HCT116 (cell line): ENCODE measurements at regions not wholly inside any gene's neighbourhood (a gene's known extent, or its start where the extent isn't known, plus 50 kb on each side); places are given as distances from the start of the nearest gene placed in this dataset.

Experiments used
- ATAC-seq: fragments of 200-7000 bp; cut with Tn5 transposase; 2 replicates; pipeline ENCODE4 v1.9.1; 2020; ENCODE audit warnings: mild to moderate bottlenecking, moderate library complexity
- BruUV-seq: library from RNA; stranded (reverse); fragments of 400-500 nt; replicated peaks from 2 replicates; lab custom pipeline; 2021; lab: Mats Ljungman, UMichigan
- CTCF ChIA-PET: fragments of 300-600 bp; sonication (Branson Sonifier 250); formaldehyde crosslinking; loops from one replicate; lab custom pipeline; 2021; ENCODE audit warnings: antibody characterized with exemption; lab: Charles Lee
- POLR2A ChIA-PET: fragments of 300-600, 350-600 bp; sonication (Branson Sonifier 250); formaldehyde crosslinking; loops from one replicate; lab custom pipeline; 2021; ENCODE audit warnings: antibody characterized with exemption; lab: Charles Lee
- RAD21 ChIA-PET, 2 experiments: fragments of 300-600 bp; sonication (Branson Sonifier 250); formaldehyde crosslinking; loops; one replicate each; lab custom pipeline; 2023; ENCODE audit warnings: low total read pairs in 2 of 2; ENCODE audit not compliant: uncharacterized antibody in 2 of 2, unreplicated experiment in 2 of 2, low non-redundant PET in 1 of 2; lab: Charles Lee
- DNase-seq: peaks from one replicate; pipeline ENCODE4 v3.0.0-alpha.2; 2010; ENCODE audit warnings: low read depth, low spot score
- H2AFZ ChIP-seq: fragments of 200-600 bp; shearing (Covaris generic), sonication (generic); 2 replicates; pipeline ENCODE4 v1.6.1; 2017; ENCODE audit warnings: low read depth, mixed run types, mixed read lengths, antibody characterized with exemption, low read length; ENCODE audit not compliant: poor library complexity, severe bottlenecking
- H3K27ac ChIP-seq: 2 replicates; pipeline ENCODE4 v1.5.1; 2012; ENCODE audit warnings: low read depth, low read length
- H3K27me3 ChIP-seq: fragments of 200-600 bp; sonication (generic); 2 replicates; pipeline ENCODE4 v1.6.1; 2016; ENCODE audit warnings: mixed run types, low read length, mixed read lengths; ENCODE audit not compliant: insufficient read depth
- H3K36me3 ChIP-seq, 2 experiments: fragments of 200-500 bp in 1 of 2; fragments of 200-600 bp in 1 of 2; sonication (Bioruptor generic) in 1 of 2; sonication (generic) in 1 of 2; 2 replicates each; pipeline versions ENCODE4 v1.5.1 to v1.6.1; 2014 to 2016; ENCODE audit warnings: low read length in 2 of 2, inconsistent platforms in 1 of 2, mixed read lengths in 1 of 2, mixed run types in 1 of 2; ENCODE audit not compliant: insufficient read depth in 2 of 2, control insufficient read depth in 1 of 2
- H3K4me1 ChIP-seq, 2 experiments: fragments of 200-600 bp in 1 of 2; sonication (generic) in 1 of 2; 2 replicates each; pipeline versions ENCODE4 v1.5.1 to v1.6.1; 2012 to 2017; ENCODE audit warnings: low read length in 2 of 2, inconsistent platforms in 1 of 2, mild to moderate bottlenecking in 1 of 2, mixed read lengths in 1 of 2, mixed run types in 1 of 2, moderate library complexity in 1 of 2; ENCODE audit not compliant: insufficient read depth in 2 of 2, control insufficient read depth in 1 of 2
- H3K4me2 ChIP-seq: fragments of 200-600 bp; sonication (generic); 2 replicates; pipeline ENCODE4 v1.6.1; 2017; ENCODE audit warnings: mixed run types, low read length, mixed read lengths
- H3K4me3 ChIP-seq, 2 experiments: fragments of 200-600 bp in 1 of 2; sonication (generic) in 1 of 2; replicated peaks in 1 of 2; 2 replicates each; pipeline ENCODE4 v1.5.1; 2011 to 2016; ENCODE audit warnings: low read length in 2 of 2, control low read depth in 1 of 2, low read depth in 1 of 2, mild to moderate bottlenecking in 1 of 2, mixed read lengths in 1 of 2, mixed run types in 1 of 2
- H3K79me2 ChIP-seq: fragments of 200-600 bp; sonication (generic); 2 replicates; pipeline ENCODE4 v1.6.1; 2017; ENCODE audit warnings: mild to moderate bottlenecking, mixed run types, low read length, moderate library complexity, mixed read lengths; ENCODE audit not compliant: insufficient read depth
- H3K9ac ChIP-seq: fragments of 200-600 bp; sonication (generic); 2 replicates; pipeline ENCODE4 v1.6.1; 2016; ENCODE audit warnings: low read length, mixed read lengths
- H3K9me2 ChIP-seq: fragments of 200-600 bp; sonication (generic), shearing (Covaris generic); 2 replicates; pipeline ENCODE4 v1.6.1; 2017; ENCODE audit warnings: mixed run types, mild to moderate bottlenecking, moderate library complexity; ENCODE audit not compliant: insufficient read depth
- H3K9me3 ChIP-seq, 2 experiments: fragments of 200-500 bp in 1 of 2; fragments of 200-600 bp in 1 of 2; sonication (Bioruptor generic) in 1 of 2; sonication (generic) in 1 of 2; 2 replicates each; pipeline ENCODE4 v1.6.1; 2014 to 2017; ENCODE audit warnings: low read length in 2 of 2, mixed read lengths in 2 of 2, inconsistent platforms in 1 of 2, low read depth in 1 of 2, mild to moderate bottlenecking in 1 of 2, mixed run types in 1 of 2, moderate library complexity in 1 of 2; ENCODE audit not compliant: control insufficient read depth in 1 of 2, insufficient read depth in 1 of 2
- H4K20me1 ChIP-seq: fragments of 200-600 bp; sonication (generic), shearing (Covaris generic); 2 replicates; pipeline ENCODE4 v1.6.1; 2017; ENCODE audit warnings: mixed run types, mild to moderate bottlenecking, moderate library complexity; ENCODE audit not compliant: insufficient read depth
- CBX3 ChIP-seq: IDR thresholded peaks from 2 replicates; pipeline ENCODE4 v1.6.1; 2012; ENCODE audit warnings: low read depth
- CEBPB ChIP-seq: IDR thresholded peaks from 2 replicates; pipeline ENCODE4 v1.6.1; 2012; ENCODE audit warnings: low read depth
- EGR1 ChIP-seq: IDR thresholded peaks from 2 replicates; pipeline ENCODE4 v1.6.1; 2012; ENCODE audit warnings: low read depth
- ELF1 ChIP-seq: IDR thresholded peaks from 2 replicates; pipeline ENCODE4 v1.6.1; 2012; ENCODE audit warnings: low read depth, borderline replicate concordance
- EZH2phosphoT487 ChIP-seq: fragments of 200-600 bp; IDR thresholded peaks from 2 replicates; pipeline ENCODE4 v1.6.1; 2018; ENCODE audit warnings: antibody characterized with exemption, borderline replicate concordance
- FOSL1 ChIP-seq: IDR thresholded peaks from 2 replicates; pipeline ENCODE4 v1.6.1; 2012; ENCODE audit warnings: low read depth
- JUND ChIP-seq: IDR thresholded peaks from 2 replicates; pipeline ENCODE4 v1.6.1; 2012
- POLR2AphosphoS5 ChIP-seq: IDR thresholded peaks from 2 replicates; pipeline ENCODE4 v1.6.1; 2011; ENCODE audit warnings: mild to moderate bottlenecking, low read depth, low read length, moderate library complexity
- RAD21 ChIP-seq: IDR thresholded peaks from 2 replicates; pipeline ENCODE4 v1.6.1; 2012; ENCODE audit warnings: low read depth, mild to moderate bottlenecking
- SIN3A ChIP-seq: IDR thresholded peaks from 2 replicates; pipeline ENCODE4 v1.6.1; 2012; ENCODE audit warnings: low read depth
- SP1 ChIP-seq: IDR thresholded peaks from 2 replicates; pipeline ENCODE4 v1.6.1; 2012; ENCODE audit warnings: low read depth
- SRF ChIP-seq: IDR thresholded peaks from 2 replicates; pipeline ENCODE4 v1.6.1; 2012; ENCODE audit warnings: low read depth
- YY1 ChIP-seq: IDR thresholded peaks from 2 replicates; pipeline ENCODE4 v1.6.1; 2011; ENCODE audit warnings: low read length, low read depth, moderate library complexity, mild to moderate bottlenecking; ENCODE audit not compliant: insufficient replicate concordance; ENCODE audit errors: extremely low read depth
- ZFX ChIP-seq: fragments of 450-650 bp; IDR thresholded peaks from 2 replicates; pipeline ENCODE4 v1.6.1; 2017
- ZNF274 ChIP-seq: fragments of 200-500 bp; sonication (Bioruptor generic); IDR thresholded peaks from 2 replicates; pipeline ENCODE4 v1.6.1; 2014; ENCODE audit warnings: mild to moderate bottlenecking, low read depth, low read length, inconsistent platforms
- intact Hi-C: fragments of 100-400 bp; cut with micrococcal nuclease; formaldehyde crosslinking; loops from 2 replicates; pipeline ENCODE4 v1.10.0; 2022
- TF ChIP-seq, protein P1 (sequence below): IDR thresholded peaks from 2 replicates; pipeline ENCODE4 v1.6.1; 2011; ENCODE audit warnings: mild to moderate bottlenecking, low read length, moderate library complexity; ENCODE audit not compliant: insufficient replicate concordance; ENCODE audit errors: extremely low read depth
- TF ChIP-seq, protein P2 (sequence below): IDR thresholded peaks from 2 replicates; pipeline ENCODE4 v1.6.1; 2012
- TF ChIP-seq, protein P3 (sequence below): IDR thresholded peaks from 2 replicates; pipeline ENCODE4 v1.6.1; 2012
- TF ChIP-seq, protein P4 (sequence below), 3 experiments: fragments of 200-600 bp in 1 of 3; sonication (generic) in 1 of 3; IDR thresholded peaks in 2 of 3; conservative IDR thresholded peaks in 1 of 3; 2 replicates each; pipeline ENCODE4 v1.5.1; 2012 to 2017; ENCODE audit warnings: low read depth in 2 of 3, low read length in 2 of 3, antibody characterized with exemption in 1 of 3, borderline replicate concordance in 1 of 3, control low read depth in 1 of 3, mild to moderate bottlenecking in 1 of 3, mixed read lengths in 1 of 3, mixed run types in 1 of 3, moderate library complexity in 1 of 3; ENCODE audit not compliant: insufficient read depth in 1 of 3
- TF ChIP-seq, protein P5 (sequence below): IDR thresholded peaks from 2 replicates; pipeline ENCODE4 v1.6.1; 2012; ENCODE audit warnings: low read depth

GRCh38 chr17:34760931-34761495 lies 181.6 kb downstream of the TMEM132E start:
- TF ChIP-seq, protein P1, sequence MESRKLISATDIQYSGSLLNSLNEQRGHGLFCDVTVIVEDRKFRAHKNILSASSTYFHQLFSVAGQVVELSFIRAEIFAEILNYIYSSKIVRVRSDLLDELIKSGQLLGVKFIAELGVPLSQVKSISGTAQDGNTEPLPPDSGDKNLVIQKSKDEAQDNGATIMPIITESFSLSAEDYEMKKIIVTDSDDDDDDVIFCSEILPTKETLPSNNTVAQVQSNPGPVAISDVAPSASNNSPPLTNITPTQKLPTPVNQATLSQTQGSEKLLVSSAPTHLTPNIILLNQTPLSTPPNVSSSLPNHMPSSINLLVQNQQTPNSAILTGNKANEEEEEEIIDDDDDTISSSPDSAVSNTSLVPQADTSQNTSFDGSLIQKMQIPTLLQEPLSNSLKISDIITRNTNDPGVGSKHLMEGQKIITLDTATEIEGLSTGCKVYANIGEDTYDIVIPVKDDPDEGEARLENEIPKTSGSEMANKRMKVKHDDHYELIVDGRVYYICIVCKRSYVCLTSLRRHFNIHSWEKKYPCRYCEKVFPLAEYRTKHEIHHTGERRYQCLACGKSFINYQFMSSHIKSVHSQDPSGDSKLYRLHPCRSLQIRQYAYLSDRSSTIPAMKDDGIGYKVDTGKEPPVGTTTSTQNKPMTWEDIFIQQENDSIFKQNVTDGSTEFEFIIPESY, result no peak
- TF ChIP-seq, protein P2, sequence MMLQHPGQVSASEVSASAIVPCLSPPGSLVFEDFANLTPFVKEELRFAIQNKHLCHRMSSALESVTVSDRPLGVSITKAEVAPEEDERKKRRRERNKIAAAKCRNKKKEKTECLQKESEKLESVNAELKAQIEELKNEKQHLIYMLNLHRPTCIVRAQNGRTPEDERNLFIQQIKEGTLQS, result no peak
- TF ChIP-seq EGR1 (no peak), CBX3 (no peak), SIN3A (no peak), FOSL1 (no peak), JUND (no peak), POLR2AphosphoS5 (no peak), ELF1 (no peak), ZFX (no peak), RAD21 (no peak), CEBPB (no peak), SRF (no peak), EZH2phosphoT487 (no peak), ZNF274 (no peak), YY1 (no peak), SP1 (no peak)
- TF ChIP-seq, protein P3, sequence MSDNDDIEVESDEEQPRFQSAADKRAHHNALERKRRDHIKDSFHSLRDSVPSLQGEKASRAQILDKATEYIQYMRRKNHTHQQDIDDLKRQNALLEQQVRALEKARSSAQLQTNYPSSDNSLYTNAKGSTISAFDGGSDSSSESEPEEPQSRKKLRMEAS, result no peak
- TF ChIP-seq, protein P4, sequence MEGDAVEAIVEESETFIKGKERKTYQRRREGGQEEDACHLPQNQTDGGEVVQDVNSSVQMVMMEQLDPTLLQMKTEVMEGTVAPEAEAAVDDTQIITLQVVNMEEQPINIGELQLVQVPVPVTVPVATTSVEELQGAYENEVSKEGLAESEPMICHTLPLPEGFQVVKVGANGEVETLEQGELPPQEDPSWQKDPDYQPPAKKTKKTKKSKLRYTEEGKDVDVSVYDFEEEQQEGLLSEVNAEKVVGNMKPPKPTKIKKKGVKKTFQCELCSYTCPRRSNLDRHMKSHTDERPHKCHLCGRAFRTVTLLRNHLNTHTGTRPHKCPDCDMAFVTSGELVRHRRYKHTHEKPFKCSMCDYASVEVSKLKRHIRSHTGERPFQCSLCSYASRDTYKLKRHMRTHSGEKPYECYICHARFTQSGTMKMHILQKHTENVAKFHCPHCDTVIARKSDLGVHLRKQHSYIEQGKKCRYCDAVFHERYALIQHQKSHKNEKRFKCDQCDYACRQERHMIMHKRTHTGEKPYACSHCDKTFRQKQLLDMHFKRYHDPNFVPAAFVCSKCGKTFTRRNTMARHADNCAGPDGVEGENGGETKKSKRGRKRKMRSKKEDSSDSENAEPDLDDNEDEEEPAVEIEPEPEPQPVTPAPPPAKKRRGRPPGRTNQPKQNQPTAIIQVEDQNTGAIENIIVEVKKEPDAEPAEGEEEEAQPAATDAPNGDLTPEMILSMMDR (IDR thresholded peaks at IDR 0.05 in 2 of 3, conservative IDR thresholded peaks at IDR 0.05 in 1 of 3; ENCODE audit: borderline replicate concordance in 1 of 3, insufficient read depth in 1 of 3, low read depth in 2 of 3, low read length in 2 of 3), result no peak
- TF ChIP-seq, protein P5, sequence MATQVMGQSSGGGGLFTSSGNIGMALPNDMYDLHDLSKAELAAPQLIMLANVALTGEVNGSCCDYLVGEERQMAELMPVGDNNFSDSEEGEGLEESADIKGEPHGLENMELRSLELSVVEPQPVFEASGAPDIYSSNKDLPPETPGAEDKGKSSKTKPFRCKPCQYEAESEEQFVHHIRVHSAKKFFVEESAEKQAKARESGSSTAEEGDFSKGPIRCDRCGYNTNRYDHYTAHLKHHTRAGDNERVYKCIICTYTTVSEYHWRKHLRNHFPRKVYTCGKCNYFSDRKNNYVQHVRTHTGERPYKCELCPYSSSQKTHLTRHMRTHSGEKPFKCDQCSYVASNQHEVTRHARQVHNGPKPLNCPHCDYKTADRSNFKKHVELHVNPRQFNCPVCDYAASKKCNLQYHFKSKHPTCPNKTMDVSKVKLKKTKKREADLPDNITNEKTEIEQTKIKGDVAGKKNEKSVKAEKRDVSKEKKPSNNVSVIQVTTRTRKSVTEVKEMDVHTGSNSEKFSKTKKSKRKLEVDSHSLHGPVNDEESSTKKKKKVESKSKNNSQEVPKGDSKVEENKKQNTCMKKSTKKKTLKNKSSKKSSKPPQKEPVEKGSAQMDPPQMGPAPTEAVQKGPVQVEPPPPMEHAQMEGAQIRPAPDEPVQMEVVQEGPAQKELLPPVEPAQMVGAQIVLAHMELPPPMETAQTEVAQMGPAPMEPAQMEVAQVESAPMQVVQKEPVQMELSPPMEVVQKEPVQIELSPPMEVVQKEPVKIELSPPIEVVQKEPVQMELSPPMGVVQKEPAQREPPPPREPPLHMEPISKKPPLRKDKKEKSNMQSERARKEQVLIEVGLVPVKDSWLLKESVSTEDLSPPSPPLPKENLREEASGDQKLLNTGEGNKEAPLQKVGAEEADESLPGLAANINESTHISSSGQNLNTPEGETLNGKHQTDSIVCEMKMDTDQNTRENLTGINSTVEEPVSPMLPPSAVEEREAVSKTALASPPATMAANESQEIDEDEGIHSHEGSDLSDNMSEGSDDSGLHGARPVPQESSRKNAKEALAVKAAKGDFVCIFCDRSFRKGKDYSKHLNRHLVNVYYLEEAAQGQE, result no peak
- intact Hi-C loops, result no loop called here
- H2AFZ ChIP-seq, result no peak overlapping the region
- DNase-seq (no peak), ATAC-seq (no peak)
- RAD21 ChIA-PET, result no interaction called here
- no peak overlapping the region for H3K27ac ChIP-seq
- H3K4me3 ChIP-seq, result no peak overlapping the region
- peaks cover 0 to 3% of the 10 kb centered on the region in 2 experiments; a peak in 1 of 4 replicates for H3K4me1 ChIP-seq
- no peak overlapping the region for H3K4me2 ChIP-seq
- H3K27me3 ChIP-seq, result peaks cover 68% of the 10 kb centered on the region
- H3K36me3 ChIP-seq, result no peaks in the 10 kb centered on the region
- POLR2A ChIA-PET, result no interaction called here
- H4K20me1 ChIP-seq, result no peaks in the 10 kb centered on the region
- H3K9me3 ChIP-seq, result no peaks in the 10 kb centered on the region
- no peaks in the 10 kb centered on the region for H3K9me2 ChIP-seq
- H3K79me2 ChIP-seq, result no peaks in the 10 kb centered on the region
- BruUV-seq, result no TSS peak
- CTCF ChIA-PET, result no interaction called here
- no peak overlapping the region for H3K9ac ChIP-seq
